AML-193 (cell line): ENCODE measurements at regions not wholly inside any gene's neighbourhood (a gene's known extent, or its start where the extent isn't known, plus 50 kb on each side); places are given as distances from the start of the nearest gene placed in this dataset.
A peak's percentile ranks its signal among the peaks of the same experiment; 100 is the strongest.
"Not testable (repeated sequence)": the region's sequence is repeated elsewhere in the genome, so short reads cannot be mapped to it uniquely, and the experiment has no call there.

Experiments
- DNase-seq, 2 experiments: peaks; one replicate each; lab custom pipeline; 2025; lab: John Stamatoyannopoulos, UW

GRCh38 chr10:21292763-21293517 is 232.5 kb downstream of the SKIDA1 start:
- DNase-seq, result no peak

GRCh38 chr10:21290499-21291160 is 234.9 kb downstream of the SKIDA1 start:
- no peak for DNase-seq

GRCh38 chr10:21289961-21290360 is 235.5 kb downstream of the SKIDA1 start:
- DNase-seq, result no peak

- no peak for DNase-seq
These were observed 236.2 kb downstream of the SKIDA1 start for GRCh38 chr10:21289271-21289670.

GRCh38 chr10:21285742-21286331 is 239.6 kb downstream of the SKIDA1 start:
- no peak for DNase-seq

- DNase-seq, result no peak
These were observed 240.3 kb downstream of the SKIDA1 start for GRCh38 chr10:21285207-21285606.

- DNase-seq, result no peak
These were observed 241.2 kb downstream of the SKIDA1 start for GRCh38 chr10:21284301-21284700.

GRCh38 chr10:21283053-21283452 is 242.4 kb downstream of the SKIDA1 start:
- not testable (repeated sequence) for DNase-seq

GRCh38 chr10:21281765-21282484 is 243.6 kb downstream of the SKIDA1 start:
- DNase-seq, result no peak

GRCh38 chr10:21280971-21281572 is 244.4 kb downstream of the SKIDA1 start:
- DNase-seq, result no peak

- no peak for DNase-seq
These were observed 245.4 kb downstream of the SKIDA1 start for GRCh38 chr10:21280037-21280436.

- no peak for DNase-seq
These were observed 246.3 kb downstream of the SKIDA1 start for GRCh38 chr10:21279217-21279575.

GRCh38 chr10:21278491-21279216 is 246.8 kb downstream of the SKIDA1 start:
- DNase-seq, result peak; percentile 50 to 57

GRCh38 chr10:21273400-21273968 is 252.0 kb downstream of the SKIDA1 start:
- no peak for DNase-seq

GRCh38 chr10:21272643-21273399 is 252.7 kb downstream of the SKIDA1 start:
- no peak for DNase-seq

GRCh38 chr10:21270976-21271375 is 254.5 kb downstream of the SKIDA1 start:
- no peak for DNase-seq

- DNase-seq, result no peak
These were observed 256.2 kb downstream of the SKIDA1 start for GRCh38 chr10:21269289-21269688.

- DNase-seq, result no peak
These were observed 259.9 kb downstream of the SKIDA1 start for GRCh38 chr10:21265622-21266021.

GRCh38 chr10:21264271-21264670 is 261.2 kb downstream of the SKIDA1 start:
- no peak for DNase-seq

- DNase-seq, result no peak
These were observed 261.6 kb downstream of the SKIDA1 start for GRCh38 chr10:21263839-21264238.
